GM21381 (cell line): ENCODE measurements at regions not wholly inside any gene's neighbourhood (a gene's known extent, or its start where the extent isn't known, plus 50 kb on each side); places are given as distances from the start of the nearest gene placed in this dataset.
"Not testable (repeated sequence)": the region's sequence is repeated elsewhere in the genome, so short reads cannot be mapped to it uniquely, and the experiment has no call there.

Experiments
- ATAC-seq: cut with Tn5 transposase; IDR thresholded peaks from one replicate; pipeline ENCODE4 v1.9.1; 2021; ENCODE audit warnings: mild to moderate bottlenecking, moderate library complexity; ENCODE audit not compliant: unreplicated experiment

- no peak for ATAC-seq
These were observed 387.8 kb downstream of the PTH2R start for GRCh38 chr2:208794288-208794975.

GRCh38 chr2:208798698-208799097, 392.1 kb downstream of the PTH2R start:
- ATAC-seq = no peak

GRCh38 chr2:208799397-208799796, 392.8 kb downstream of the PTH2R start:
- no peak for ATAC-seq

GRCh38 chr2:208800887-208801286, 394.3 kb downstream of the PTH2R start:
- not testable (repeated sequence) for ATAC-seq

- ATAC-seq = no peak
These were observed 401.2 kb downstream of the PTH2R start for GRCh38 chr2:208807756-208808155.

- not testable (repeated sequence) for ATAC-seq
These were observed 405.3 kb downstream of the PTH2R start for GRCh38 chr2:208811885-208812284.

- no peak for ATAC-seq
These were observed 412.6 kb downstream of the PTH2R start for GRCh38 chr2:208819190-208819589.

GRCh38 chr2:208820014-208820688, 413.6 kb downstream of the PTH2R start:
- ATAC-seq = peak; percentile 80

GRCh38 chr2:208827109-208827508, 420.5 kb downstream of the PTH2R start:
- ATAC-seq = no peak

- no peak for ATAC-seq
These were observed 421.1 kb downstream of the PTH2R start for GRCh38 chr2:208827549-208828221.

GRCh38 chr2:208830203-208830602, 423.6 kb downstream of the PTH2R start:
- no peak for ATAC-seq

- no peak for ATAC-seq
These were observed 441.1 kb downstream of the PTH2R start for GRCh38 chr2:208847651-208848050.

GRCh38 chr2:208854717-208855116, 448.1 kb downstream of the PTH2R start:
- ATAC-seq = no peak

GRCh38 chr2:208867374-208867773, 460.8 kb downstream of the PTH2R start:
- ATAC-seq = no peak

- no peak for ATAC-seq
These were observed 466.0 kb downstream of the PTH2R start for GRCh38 chr2:208872591-208872990.

GRCh38 chr2:208879666-208880065, 473.1 kb downstream of the PTH2R start:
- no peak for ATAC-seq

- no peak for ATAC-seq
These were observed 473.6 kb downstream of the PTH2R start for GRCh38 chr2:208880171-208880570.

GRCh38 chr2:208890486-208890885, 483.9 kb downstream of the PTH2R start:
- no peak for ATAC-seq

GRCh38 chr2:208892203-208892602, 485.6 kb downstream of the PTH2R start:
- no peak for ATAC-seq

GRCh38 chr2:208906330-208906729, 499.7 kb downstream of the PTH2R start:
- no peak for ATAC-seq

GRCh38 chr2:208915401-208915800, 508.4 kb upstream of the MAP2 start:
- ATAC-seq = no peak

GRCh38 chr2:208916881-208917280, 507.0 kb upstream of the MAP2 start:
- ATAC-seq = no peak
